NB4 (cell line): ENCODE measurements at regions not wholly inside any gene's neighbourhood (a gene's known extent, or its start where the extent isn't known, plus 50 kb on each side); places are given as distances from the start of the nearest gene placed in this dataset.

Source experiments
- DNase-seq: peaks from one replicate; pipeline ENCODE4 v3.0.0; 2010; ENCODE audit warnings: low read depth
- H3K4me3 ChIP-seq: one replicate; pipeline ENCODE4 v1.5.1; 2011; ENCODE audit warnings: mild to moderate bottlenecking, low read depth, low read length, moderate library complexity
- CTCF ChIP-seq: IDR thresholded peaks from one replicate; pipeline ENCODE4 v1.5.1; 2012; ENCODE audit warnings: low read depth, low read length
- MYC ChIP-seq: IDR thresholded peaks from 2 replicates; pipeline ENCODE4 v1.6.1; 2011; ENCODE audit warnings: low read depth, low read length
- POLR2A ChIP-seq: IDR thresholded peaks from 2 replicates; pipeline ENCODE4 v1.6.1; 2011; ENCODE audit warnings: mild to moderate bottlenecking; ENCODE audit not compliant: insufficient read length; ENCODE audit errors: extremely low read depth
- TF ChIP-seq, protein P1 (sequence below): IDR thresholded peaks from 2 replicates; pipeline ENCODE4 v1.6.1; 2011; ENCODE audit warnings: low read depth, low read length

DNA sequence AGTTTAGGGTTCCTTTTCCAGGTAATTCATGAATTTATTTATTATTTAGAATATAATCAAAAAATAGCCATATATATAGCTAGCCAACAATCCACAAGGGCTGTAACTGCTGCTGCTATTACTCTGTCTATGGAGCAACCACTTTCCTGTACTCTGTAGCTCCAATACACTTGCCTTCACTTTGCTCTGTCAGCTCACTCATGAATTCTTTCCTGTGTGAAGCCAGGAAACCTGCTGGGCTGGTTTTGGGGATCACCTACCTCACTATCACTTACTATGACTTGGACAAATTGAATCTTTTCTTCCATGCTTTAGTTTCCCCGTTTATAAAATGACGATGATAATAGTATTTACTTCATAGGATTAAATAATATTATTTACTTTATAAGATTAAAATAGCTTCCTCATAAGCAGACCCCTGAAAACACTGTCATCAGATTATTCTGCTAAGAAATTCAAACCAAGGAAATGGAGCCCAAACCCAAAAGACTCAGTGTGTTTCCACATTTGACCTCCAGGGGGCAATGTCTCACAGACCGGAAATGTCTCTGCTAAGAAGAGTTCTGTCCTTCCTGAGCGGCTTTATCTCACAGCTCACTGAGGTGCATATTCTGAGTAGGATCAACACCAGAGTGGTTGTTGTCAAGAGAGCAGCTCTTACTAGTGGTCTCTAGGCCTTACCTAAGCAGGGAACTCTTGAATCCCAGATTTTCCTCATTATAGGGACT, 457.1 kb downstream of the DAD1 start:
- DNase-seq: peak; percentile 30
- peak; percentile 54 for TF ChIP-seq CTCF
- TF ChIP-seq, protein P1, sequence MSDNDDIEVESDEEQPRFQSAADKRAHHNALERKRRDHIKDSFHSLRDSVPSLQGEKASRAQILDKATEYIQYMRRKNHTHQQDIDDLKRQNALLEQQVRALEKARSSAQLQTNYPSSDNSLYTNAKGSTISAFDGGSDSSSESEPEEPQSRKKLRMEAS: no peak
- H3K4me3 ChIP-seq: no peak overlapping the region

DNA sequence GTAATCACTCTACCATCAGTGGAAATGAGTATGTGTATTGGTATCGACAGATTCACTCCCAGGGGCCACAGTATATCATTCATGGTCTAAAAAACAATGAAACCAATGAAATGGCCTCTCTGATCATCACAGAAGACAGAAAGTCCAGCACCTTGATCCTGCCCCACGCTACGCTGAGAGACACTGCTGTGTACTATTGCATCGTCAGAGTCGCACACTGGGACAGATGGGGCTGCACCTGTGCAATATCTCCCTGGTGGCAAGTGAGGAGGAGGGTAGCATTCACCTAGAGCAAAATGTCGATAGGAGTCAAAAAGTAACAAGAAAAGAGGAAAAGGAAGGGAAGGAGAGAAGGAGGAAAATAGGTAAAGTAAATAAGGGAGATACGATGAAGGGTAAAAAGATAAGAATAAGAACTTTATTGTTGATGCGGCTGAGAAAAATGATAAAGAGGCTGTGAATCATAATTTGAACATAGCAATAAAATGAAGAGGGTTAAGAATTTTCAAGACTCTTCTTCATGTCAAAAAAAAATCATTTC, 450.5 kb upstream of the OR4E1 start:
- no peak for DNase-seq
- TF ChIP-seq CTCF (no peak), POLR2A (no peak), MYC (no peak)
- TF ChIP-seq, protein P1: no peak
- H3K4me3 ChIP-seq: no peak overlapping the region

GRCh38 chr14:22122829-22123560, 449.4 kb upstream of the OR4E1 start:
- no peak overlapping the region for H3K4me3 ChIP-seq
- TF ChIP-seq, protein P1: no peak
- TF ChIP-seq POLR2A (no peak), CTCF (no peak), MYC (no peak)

DNA sequence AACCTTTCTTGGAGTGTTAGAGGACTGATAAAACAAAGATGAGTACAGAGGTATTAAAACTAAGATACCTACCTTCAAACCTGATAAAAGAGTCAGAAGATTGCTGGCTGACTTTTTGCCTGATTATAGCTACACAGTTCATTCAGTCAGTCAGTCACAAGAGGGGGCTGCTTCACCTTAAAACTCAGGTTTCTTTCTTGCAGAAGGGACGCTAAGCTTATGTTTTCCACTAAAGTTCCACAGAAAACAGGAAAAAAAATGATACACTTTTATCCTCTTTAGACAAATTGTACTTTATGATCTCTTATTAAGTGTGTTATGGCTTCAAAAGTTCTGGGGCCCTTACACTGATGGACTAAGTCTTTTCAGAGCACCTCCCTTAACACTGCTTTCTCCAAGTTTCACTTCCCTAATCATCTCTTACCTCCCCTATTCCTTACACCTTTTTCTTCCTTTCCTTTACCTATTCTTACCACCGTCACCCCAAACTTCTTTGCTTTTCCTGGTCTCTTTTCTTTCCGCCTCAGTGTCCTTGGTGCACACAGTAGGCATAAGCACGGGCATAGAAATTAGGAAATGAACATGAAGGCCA, 448.7 kb upstream of the OR4E1 start:
- H3K4me3 ChIP-seq: no peak overlapping the region
- DNase-seq: no peak
- TF ChIP-seq MYC (no peak), CTCF (no peak), POLR2A (no peak)
- TF ChIP-seq, protein P1: no peak

More at GRCh38 chr14:22122829-22123560, 449.4 kb upstream of the OR4E1 start:
- DNase-seq: no peak

DNA sequence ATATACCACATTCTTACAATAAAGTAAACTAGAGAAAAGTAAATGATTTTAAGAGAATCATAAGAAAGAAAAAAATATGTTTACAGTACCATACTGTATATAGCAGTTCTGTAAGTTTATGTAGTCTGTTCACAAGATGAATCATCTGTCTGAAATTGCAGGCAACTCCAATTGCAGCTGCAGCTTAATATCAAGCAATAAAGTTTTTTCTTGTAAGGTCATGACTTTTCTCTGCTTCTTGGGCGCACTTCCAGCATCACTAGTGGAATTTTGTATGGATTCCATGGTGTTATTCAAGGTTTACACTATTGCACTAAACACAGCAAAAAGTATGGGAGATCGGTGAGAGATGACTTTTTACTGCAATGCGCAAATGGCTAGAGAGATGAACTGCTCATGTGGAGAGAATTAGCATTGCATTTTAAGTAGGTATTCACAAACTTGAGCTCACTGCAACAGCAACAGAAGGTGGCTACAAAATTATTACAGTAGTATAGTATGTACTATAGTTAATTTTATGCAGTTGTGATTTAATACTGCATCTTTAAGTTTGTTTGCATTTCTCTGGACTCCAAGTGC, 445.4 kb upstream of the OR4E1 start:
- DNase-seq: no peak
- TF ChIP-seq POLR2A (no peak), CTCF (no peak), MYC (no peak)
- TF ChIP-seq, protein P1: no peak
- no peak overlapping the region for H3K4me3 ChIP-seq
